GM21825 (cell line): ENCODE measurements at regions not wholly inside any gene's neighbourhood (a gene's known extent, or its start where the extent isn't known, plus 50 kb on each side); places are given as distances from the start of the nearest gene placed in this dataset.

Experiments
- ATAC-seq: cut with Tn5 transposase; IDR thresholded peaks from one replicate; pipeline ENCODE4 v1.9.1; 2021; ENCODE audit warnings: mild to moderate bottlenecking, moderate library complexity; ENCODE audit not compliant: unreplicated experiment

DNA sequence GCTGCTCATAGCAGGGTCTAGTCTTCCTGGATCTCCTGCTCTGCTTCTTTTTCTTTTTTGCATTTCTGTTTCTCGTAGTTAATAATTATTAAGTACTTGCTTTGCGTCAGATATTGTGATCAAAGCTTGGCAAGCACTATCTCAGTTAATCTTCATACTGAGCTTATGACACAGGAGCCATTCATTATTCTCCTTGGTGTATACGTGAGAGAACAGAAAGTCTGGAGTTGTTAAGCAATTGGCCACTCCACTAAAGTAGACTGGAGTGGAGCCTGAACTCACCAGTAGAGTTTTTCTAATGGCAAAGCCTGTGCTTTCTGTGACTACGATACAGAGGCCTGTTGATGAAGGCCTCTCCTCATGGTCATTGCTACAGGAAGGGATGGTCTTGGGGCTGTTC is 285.9 kb downstream of the RFC3 start:
- no peak for ATAC-seq

DNA sequence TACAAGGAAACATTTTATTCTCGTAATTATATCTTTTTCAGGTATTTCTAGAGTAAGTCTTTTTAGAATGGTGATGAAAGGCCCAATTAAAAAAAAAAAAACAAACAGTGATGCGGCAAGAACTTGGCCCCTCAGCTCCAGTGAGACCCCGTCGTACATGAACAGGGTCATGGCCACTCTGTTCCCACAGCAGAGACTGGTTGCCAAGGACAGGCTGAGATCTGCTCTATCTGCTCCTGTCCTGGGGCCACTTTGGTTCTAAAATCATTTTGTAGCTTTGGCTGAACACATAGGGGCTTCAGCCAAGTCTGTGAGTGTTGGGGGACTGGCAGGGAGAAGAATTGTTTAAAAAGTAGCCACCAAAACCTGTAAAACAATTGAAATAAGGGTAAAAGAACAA is 286.9 kb downstream of the RFC3 start:
- ATAC-seq: no peak

DNA sequence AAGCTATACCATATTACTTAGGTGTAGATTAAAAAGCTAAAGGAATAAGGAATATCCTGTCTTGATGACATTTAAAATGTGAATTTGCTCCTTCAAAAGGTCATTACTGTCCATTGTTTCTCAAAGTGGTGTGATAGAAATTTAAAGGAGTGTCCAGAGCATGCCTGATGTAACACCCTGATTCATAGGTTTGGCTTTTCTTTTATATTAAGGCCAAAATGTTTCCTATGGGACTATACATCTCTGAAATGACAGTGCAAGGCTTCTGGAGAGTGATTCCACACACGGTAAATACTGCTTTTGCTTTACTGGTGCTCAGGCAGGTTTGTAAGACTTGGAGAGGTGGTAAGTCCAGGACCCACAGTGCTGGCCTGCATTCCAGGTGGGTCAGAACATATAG is 289.9 kb downstream of the RFC3 start:
- ATAC-seq: no peak

DNA sequence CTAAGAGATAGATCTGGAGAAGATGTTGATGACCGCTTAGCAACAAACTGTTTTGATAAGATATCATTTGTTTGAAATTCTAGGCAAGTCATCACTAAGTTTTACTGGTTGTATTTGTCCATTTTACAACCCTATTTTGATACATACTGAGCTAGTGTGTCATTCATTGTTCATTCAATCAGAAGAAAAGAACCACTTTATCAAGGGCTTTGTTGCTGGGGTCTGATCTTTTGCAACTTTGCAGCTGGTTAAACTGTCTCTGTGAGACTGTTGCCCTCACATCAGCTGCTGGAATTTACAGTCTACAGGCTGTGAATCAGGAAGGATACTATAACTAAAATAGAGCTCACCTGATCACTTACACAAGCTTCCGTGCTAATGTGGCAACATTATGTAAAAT is 290.5 kb downstream of the RFC3 start:
- ATAC-seq: no peak

DNA sequence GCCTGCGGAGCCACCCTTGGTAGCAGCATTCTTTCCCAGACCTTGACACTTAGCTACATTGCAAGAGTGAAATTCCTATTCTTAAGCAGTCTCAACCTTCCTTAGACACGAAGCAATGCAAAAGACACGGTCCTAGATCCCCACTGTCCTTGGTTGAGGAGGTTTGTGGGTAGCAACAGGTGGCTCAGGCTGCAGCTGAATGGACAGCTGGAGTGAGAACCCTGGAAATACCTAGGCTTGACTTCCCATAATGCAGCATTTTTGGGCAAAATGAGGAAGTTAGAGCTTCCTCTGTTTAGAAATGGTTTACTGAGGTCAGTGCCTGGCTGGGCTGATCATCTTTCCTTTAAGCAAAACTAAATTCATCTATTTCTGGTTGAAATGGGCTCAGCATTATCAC is 296.6 kb downstream of the RFC3 start:
- ATAC-seq: no peak

DNA sequence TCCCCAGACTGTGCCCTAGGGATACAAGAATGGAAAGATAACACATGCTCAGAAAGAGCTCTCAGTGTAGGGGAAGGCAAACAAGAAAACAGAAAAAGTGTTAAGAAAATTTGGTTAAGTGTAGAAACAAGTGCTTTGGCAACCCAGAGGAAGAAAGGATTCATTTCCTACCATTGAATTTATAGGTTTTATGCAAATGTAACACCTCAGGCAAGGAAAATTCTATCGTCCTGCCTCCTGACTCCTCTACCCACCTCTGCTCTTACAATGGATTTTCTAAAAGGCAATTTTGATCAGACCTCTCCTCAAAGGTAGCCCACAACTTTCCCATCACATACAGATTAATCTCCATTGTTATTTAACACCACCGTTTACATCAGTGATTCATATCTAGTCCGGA is 298.7 kb downstream of the RFC3 start:
- ATAC-seq: no peak

- ATAC-seq: no peak
Observed at GRCh38 chr13:34124666-34125306, 306.8 kb downstream of the RFC3 start.

DNA sequence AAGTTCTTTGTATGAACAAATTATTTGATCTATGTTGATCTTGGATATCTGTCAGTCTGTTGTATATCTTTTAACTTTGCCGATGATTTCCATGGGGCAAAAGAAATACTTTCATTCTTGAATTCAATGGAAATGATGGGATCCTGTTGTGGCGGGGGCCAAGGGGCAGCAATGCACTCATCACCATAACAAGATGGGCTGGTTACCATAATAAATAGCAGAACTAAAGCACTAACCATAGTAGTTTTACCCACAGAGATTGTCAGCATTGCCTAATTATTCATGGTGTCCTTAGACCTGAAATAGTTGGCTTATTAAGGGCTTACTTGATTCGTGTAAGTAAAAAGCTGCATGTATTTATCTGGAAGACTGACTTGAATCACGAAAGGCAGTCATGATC is 309.6 kb downstream of the RFC3 start:
- no peak for ATAC-seq

- ATAC-seq: no peak
Observed at GRCh38 chr13:34128661-34129060, 310.7 kb downstream of the RFC3 start.

- ATAC-seq: no peak
Observed at GRCh38 chr13:34129436-34129835, 311.5 kb downstream of the RFC3 start.

GRCh38 chr13:34137200-34137599 is 319.3 kb downstream of the RFC3 start:
- no peak for ATAC-seq

- ATAC-seq: no peak
Observed at GRCh38 chr13:34139660-34140227, 321.8 kb downstream of the RFC3 start.

DNA sequence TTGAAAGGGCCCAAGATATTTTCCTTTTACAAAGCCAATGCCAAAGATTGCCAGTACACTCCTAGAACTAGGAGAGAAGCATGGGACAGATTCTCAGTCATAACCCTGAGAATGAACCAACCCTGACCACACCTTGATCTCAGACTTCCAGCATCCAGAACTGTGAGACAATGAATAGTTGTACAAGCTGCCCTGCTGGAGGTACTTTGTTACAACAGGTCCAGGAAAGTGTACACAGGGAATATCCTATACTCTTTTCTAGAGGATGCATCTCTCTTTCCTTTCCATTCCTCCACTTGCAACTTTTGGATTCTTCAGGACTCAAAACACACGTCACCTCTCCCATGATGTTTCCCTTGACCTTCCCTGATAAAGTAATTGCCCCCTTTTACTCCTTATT is 325.7 kb downstream of the RFC3 start:
- no peak for ATAC-seq

DNA sequence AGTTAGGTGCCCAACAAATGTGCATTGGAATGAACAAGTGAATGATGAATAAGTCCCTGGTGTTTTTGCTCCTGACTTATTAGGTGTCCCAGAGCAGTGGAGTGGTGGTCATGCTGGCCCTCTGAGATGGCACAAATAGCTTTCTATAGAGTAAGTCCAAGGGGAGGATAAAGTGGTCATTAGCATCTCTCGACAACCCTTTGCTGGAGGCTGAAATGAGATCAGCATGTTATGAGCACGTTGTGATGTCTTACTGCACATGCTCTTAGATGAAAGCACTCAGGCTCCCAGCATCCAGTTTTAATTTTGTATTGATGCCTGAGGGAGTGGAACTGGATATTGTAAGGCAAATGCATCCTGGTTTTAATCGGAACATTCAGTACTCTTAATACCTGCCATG is 326.2 kb downstream of the RFC3 start:
- no peak for ATAC-seq

- ATAC-seq: no peak
Observed at GRCh38 chr13:34145061-34145460, 327.1 kb downstream of the RFC3 start.

DNA sequence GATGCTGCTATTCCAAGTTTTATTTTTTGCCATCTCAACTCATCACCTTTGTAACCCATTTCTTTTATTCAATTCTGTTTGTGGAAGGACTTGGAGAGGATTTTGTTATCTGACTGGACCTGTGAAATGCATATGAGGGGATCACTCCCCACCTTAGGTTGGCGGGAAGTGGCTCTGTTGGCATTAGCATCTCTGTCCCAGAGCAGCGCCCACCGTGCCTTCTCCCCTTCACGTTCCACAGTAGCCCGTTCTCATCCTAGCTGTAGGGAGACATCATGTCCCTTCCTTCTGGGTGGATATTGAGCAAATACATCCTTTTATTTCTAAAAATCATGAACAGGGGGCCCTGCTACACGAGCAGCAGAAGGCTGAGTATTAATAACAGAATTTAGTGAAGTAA is 330.4 kb downstream of the RFC3 start:
- no peak for ATAC-seq

DNA sequence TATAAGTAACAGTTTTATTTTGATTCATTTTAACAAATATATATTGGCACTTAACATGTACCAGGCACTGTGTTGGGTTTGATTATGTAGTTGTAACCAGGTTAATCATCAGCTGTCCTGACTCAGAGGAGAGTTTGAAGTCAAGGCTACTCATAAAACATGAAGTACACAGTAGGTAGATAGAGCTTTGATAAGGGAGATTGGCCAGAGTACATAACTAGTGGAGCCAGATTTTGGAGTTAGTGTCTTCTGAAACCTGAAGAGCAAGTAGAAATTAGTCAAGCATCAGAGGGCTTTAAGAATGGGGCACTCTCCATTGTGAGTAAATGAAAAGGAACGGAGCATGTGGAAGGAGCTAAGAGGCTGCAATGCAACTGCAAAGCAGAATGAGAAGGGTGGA is 333.9 kb downstream of the RFC3 start:
- no peak for ATAC-seq

DNA sequence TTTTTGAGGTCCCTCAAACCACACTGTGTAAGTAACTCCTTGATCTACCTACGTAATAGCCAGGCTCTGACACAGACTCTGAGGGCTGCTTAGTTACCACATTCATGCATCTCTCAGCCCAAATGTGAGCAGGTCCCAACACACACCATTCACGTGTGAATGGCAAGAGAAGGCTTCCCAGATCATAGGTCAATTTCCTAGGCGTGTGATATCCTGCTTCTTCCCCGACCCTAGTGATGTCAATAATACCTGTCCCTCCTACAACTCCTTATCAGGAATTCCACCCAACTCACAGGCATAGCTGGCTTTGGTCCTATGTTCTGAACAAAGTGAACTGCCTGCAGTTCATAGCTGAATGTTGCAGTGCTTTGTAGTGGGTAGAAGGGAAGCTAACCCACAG is 334.5 kb downstream of the RFC3 start:
- no peak for ATAC-seq

- no peak for ATAC-seq
Observed at GRCh38 chr13:34152996-34153395, 335.0 kb downstream of the RFC3 start.

- ATAC-seq: no peak
Observed at GRCh38 chr13:34153428-34154180, 335.7 kb downstream of the RFC3 start.

DNA sequence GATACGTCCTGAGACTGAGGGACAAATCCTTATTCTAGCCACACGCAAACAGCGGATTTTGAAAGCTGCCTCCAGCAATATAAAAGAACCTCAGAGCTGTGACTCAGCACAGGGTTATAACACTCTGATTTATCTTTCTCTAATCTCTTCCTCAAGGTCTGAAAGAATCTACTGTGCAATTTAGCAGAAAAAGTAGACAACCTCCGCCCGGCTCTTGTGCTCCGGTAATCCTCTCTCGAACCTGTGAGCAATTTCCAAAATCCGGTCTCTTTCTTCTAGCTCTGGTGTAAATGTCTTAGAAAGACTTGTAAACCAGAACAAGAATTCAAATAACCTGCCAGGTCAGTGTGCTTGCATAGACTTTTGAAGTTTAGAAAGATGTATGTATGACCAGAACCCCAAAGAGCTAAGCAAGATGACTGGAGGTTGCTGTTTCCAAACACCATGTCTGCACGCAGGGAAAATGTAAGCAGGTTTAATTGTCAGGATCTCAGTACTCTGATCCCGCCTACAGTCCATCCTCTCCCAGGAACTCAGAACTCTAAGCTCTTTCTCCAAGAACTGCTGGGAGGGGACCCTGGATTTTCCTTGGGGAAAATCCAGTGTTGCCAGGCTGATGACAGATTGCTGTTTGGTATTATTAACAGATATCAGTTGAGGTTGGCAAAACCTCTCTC is 338.1 kb downstream of the RFC3 start:
- no peak for ATAC-seq

DNA sequence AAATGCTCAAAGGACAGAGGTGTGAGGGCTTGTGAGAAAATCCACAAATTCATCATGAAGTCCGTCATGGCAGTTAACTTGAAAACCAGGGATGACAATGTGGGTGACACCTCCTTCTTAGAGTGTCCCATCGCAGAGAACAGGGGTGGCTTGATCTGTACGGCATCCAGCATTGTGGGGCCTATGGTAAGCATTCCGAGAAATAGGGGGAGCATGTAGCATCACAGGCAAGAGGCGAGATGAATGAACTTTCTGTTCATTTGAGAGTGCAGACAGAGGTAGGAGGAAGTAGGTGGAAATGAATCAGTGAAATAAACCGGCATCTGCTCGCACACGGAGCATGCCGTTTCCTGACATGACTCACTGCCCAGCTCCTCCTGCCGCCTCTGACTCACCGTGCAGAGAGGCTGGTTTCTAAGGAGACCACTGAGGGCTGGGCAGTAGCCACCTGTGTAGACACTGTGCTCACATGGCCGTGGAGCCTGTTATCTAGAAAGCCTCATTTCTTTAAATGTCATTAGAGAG is 339.0 kb downstream of the RFC3 start:
- ATAC-seq: peak; percentile 100
